Activated CD4-positive, alpha-beta T cell treated with anti-CD3 and anti-CD28 coated beads, Interleukin-2, Interleukin-6, amounts not matched to agents 100 ng/mL and 50 ng/mL, durations not matched to agents 16 hours and 8 hours (primary cell): ENCODE measurements at regions not wholly inside any gene's neighbourhood (a gene's known extent, or its start where the extent isn't known, plus 50 kb on each side); places are given as distances from the start of the nearest gene placed in this dataset.

Experiments used
- DNase-seq: peaks from one replicate; pipeline ENCODE4 v3.0.0-alpha.2; 2020

DNA sequence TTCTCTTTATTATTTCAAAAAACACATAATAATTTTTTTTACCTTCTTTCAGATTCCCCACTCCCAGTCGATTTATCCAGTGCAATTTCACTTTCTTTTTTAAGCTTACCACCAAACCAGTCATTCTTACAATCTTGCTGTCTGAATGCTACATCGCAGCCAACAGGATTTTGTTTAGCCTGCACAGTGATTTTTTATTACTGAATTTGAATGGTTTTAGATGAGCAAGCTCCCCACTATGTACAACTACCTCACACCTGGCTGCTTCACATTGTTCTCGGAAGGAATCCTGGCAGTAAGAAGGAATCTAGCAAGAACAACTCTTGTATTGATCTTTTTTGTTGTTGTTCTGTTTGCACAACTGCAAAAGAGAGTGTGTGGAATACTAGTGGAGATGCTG, 668.1 kb upstream of the WWC1 start:
- DNase-seq, result no peak

DNA sequence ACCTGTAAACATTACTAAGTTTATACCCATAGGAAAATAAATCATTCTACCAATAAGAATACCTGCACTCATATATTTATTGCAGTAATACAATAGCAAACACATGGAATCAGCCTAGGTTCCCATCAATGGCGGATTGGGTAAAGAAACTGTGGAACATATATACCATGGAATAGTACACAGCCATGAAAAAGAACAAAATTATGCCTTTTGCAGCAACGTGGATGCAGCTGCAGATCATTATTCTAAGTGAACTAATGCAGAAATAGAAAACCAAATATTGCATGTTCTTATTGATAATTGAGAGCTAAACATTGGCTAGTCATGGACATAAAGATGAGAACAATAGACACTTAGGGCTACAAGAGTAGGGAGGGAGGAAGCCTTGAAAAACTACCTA, 667.4 kb upstream of the WWC1 start:
- DNase-seq, result no peak

DNA sequence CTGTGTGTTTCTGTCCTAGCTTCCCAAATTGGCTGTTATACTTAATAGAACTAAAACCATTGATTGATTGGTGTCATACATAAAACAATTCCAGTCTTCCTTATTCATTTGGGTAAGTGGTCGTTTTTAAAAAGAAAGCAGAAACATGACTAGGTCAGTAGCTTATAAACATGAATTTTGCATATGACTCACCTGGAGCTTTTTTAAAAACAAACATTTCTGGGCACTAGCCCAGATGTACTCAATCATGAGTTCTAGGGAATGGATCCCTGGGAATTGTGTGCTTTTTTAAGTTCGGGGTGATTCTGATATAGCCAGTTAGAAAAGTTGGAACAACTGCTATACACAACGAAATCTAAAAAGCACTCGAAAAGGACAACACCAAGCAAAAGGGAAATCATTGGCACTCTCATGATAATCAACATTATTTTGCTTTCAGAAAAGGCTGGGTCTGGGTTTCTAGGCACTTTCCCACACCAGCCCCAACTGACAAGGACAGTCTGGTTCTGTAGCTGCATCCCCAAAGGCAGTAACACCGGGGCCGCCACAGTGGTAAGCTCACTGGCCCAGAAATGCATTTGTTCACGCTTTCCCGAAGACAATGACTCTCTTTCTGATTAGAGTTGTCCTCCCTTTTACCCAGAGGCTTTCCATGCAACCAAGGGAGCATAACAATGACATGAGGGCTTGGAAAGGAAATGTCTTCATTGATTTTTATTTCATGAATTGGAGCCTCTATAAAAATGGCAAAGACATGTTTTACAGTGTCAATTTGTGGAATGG, 664.9 kb upstream of the WWC1 start:
- no peak for DNase-seq

DNA sequence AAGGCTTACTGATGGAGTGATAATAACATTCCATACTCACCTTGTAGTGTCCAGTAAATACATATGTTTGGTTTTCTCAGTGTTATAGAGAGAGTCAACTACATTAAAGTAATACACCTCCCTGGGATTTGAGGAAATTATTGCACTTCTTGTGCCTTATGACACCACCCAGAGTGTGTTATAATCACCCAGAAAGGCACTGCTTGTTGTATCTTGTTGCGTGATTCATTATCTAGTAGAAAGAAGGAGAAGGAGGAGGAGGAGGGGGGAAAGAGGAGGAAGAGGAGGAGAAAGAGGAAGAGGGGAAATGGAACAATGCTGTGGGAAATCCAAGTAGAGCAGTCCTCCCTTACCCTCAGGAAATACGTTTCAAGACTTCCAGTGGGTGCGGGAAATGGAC, 661.8 kb upstream of the WWC1 start:
- no peak for DNase-seq

DNA sequence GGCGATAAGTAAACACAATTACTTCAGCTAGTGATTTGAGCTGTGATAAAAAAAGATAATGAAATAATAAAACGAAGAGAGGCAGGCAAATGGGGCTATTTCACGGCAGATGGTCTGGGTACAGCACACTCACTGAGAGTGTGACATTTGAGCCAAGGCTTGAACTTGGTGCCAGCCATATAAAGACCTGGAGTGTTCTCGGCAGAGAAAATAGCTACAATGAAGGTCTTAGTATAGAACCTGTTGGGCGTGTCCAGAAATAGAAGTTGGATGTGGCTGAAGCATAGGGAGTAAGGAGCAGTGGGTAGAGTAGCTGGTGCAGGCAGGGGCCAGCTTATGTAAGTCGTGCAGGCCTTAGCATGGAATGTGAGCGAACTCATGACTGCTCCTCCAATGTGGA, 660.3 kb upstream of the WWC1 start:
- no peak for DNase-seq

DNA sequence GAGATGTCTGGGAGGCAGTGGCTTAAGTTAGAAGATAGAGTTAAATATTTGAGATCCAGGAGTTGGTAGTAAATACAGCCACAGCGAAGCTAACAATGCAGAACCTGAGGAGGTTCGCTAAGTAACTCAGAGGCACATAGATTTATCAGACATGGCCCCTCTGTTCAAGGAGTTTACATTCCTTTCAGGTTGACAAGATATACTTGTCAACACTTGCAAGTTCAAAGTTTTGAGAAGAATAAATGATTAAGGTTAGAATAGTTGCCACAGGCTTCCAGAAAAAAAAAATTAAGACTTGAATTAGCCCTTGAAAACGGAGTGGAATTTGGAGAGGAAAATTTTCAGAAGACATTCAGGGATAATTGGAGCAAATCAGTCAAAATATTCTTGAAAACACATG, 658.3 kb upstream of the WWC1 start:
- DNase-seq, result no peak

DNA sequence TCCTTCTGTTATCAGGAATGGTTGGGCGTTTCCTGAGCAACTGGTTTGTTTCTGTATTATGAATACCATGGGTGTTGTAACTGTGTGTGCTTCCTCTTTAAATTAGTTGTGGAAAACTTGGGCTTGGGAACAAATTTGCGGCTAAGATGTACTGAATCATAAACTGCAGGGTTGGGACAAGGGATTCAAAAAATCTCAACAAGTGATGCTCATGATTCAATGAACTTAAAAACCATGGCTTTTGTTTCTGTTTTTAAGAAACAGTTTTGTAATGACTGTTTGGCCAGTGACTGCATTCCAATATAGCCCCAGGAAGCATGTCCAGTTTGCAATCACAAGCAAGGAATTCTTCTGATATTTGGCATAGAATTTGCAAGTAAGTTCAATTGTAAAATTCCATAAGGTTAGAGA, 657.5 kb upstream of the WWC1 start:
- DNase-seq, result no peak

DNA sequence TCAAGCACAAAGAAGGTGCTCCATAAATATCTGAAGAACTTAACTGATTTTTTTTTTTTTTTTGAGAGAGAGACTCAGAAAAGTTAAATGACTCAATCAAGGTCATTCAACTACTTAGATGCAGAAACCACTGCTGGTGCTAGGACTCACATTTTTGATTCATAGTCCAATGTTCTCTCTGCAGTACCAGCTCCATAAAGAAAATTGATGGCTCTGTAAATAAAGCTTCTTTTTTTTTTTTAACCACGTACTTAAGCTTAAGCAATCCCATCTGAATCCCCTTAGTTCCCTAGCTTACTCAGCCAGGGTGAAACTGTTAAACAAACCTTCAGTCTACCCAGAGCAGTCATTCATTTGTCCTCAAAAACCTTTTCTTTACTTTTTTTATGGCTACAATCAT, 657.0 kb upstream of the WWC1 start:
- DNase-seq, result no peak

DNA sequence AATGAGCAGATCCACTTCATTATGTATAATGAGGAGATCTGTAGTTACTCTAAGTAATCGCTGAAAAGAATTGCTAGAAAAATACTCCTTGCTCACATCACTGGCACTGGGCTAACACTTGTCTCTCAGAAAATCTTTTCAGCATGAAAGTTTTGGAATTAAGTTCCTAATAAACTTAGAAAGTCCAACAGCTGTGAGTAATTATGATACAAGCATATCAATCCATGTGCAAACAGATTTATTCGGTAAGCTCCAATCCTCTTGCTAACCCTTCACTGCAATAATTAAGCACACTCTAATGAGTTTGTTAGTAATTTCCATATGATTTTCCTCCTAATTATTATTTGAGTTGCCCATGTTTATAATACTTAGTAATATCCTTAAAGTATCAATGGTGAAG, 652.6 kb upstream of the WWC1 start:
- DNase-seq, result no peak

DNA sequence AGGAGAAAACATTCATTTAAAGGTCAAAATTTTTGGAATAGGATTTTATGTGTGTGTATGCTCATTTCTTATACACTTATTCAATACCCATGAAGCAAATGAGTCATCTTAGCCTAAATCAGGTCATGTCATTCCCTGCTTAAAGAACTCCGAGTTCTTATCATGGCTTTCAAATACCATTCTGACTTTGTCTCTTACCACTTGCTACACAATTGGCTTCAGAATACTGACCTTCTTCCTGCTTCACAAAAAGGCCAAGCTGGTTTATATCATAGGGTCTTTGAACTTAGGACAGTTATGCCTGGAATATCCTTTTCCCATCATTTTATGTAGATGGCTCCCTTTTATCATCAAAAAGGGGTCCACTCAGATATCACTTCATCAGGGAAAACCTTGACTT, 652.2 kb upstream of the WWC1 start:
- DNase-seq, result no peak

DNA sequence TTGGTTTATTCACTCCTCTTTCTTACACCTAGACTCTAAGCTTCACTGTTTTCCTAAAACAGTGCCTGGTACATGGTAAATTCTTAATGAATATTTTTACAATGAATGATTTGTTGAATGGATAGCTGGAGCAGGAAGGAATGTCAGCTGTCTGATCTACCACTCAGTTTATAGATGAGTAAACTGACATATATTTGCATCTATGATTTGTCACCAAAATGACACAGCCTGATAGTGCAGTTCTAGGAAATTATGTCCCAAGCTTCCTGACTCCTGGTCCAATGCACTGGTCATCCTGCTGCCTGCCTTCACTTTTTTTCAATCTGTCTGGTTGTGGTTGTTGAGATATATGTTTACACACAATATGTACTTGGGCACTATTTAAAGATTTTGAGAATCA, 651.7 kb upstream of the WWC1 start:
- DNase-seq, result no peak

DNA sequence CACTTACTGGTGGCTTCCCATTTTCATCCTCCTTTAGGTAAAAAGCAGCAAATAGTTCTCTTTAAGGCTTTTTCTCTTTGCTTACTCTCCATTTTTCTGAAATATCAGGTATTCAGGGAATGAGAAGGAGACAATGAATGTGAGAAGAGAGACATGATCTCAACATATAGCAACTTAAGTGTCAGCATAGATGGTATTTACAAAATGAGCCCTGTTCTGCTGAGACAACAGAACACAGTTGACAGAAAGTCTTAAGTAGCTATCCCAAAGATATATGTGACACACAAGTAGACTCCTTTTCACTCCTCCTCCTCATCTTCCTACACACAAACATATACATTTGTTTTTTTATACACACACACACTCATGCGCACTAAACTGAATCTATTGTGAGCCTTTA, 649.3 kb upstream of the WWC1 start:
- no peak for DNase-seq

DNA sequence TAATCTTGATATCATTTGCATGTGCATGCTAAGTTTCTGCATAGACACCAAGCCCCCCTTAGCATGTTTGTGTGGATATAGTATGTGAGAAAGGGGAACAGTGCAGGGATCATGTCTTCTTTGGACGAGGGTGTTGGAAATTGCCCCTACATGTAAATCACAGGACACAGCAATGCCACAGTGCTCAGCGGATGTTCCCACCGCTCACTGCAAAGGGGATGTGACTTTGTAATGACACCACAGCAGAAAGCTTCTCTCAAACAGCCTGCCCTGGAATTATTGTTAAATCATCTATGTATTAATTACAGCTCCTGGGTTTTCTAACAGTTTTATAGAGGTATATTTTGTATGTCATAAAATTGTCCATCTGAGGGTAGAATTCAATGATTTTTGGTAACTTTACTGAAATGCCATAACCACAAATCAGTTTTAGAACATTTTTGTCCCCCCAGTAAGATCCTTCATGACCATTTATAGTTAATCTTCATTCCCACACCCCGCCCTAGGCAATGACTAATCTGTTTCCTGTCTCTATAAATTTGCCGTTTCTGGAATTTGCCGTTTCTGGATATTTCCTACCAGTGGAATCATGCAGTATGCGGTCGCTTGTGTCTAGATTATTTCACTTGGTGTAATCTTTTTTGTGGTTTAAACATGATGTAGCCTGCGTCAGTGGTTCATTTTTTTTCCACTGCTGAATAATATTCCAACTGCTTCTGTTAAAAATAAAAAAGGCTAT, 648.5 kb upstream of the WWC1 start:
- DNase-seq, result no peak

DNA sequence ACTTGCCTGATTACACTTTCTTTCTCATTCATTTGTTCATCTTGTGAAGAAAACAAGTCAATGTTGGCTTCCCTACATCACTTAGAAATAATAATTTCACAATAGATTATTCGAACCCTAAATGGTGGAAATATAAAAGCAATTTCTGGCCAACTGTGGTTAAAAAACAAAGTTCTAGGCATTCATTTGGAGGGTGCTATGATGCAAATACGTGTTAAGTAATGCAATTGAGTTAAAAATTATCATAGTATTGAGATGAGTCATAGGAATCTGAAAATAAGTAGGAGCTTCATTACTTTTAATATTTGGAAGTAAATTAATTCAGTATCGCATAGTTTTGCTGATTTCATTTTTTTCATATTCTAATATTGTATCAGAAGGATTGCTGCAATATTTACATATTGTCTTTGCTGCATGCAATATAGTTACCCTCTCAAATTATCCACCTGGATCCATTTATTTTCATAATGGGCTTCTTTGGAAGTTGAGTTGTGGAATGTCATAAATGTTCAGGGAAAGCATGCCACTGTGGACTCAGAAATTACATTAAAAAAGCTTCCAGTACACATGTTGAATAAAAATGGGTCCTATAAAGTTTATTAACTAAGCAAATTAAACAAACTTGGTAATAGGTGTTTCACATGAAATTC, 647.7 kb upstream of the WWC1 start:
- no peak for DNase-seq

DNA sequence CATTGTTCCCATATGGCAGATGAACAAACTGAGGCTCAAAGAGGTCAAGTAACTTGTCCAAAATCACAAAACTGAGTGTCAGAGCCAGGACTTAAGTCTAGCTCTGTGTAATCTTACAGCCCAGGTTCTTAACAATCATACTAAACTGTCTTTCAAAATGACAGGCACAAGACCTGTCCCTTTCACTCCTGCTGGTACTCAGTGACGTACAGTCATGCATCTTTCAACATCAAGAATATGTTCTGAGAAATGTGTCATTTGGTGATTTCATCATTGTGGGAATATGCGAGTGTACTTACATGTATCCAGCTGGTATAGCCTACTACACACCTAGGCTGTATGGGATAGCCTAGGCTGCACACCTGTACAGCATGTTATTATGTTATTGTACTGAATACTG, 646.8 kb upstream of the WWC1 start:
- DNase-seq, result no peak

DNA sequence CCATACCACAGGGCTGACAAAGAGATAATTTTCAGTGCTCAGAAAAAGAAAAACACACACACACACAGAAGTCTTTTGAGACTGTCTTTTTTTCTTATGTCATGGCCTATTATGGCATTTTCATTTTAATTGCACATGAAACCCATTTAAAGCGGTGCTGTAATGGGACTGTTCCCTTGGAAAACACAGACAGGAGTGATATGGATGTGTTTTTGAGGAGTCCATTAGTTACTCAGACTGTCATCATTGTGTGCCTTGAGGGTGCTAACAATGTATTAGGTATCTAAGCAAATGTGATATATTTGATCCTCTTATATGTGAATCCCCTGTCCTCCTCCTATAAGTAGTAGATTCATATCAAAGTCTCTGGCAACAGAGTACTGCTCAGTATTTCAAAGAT, 642.0 kb upstream of the WWC1 start:
- DNase-seq, result no peak

DNA sequence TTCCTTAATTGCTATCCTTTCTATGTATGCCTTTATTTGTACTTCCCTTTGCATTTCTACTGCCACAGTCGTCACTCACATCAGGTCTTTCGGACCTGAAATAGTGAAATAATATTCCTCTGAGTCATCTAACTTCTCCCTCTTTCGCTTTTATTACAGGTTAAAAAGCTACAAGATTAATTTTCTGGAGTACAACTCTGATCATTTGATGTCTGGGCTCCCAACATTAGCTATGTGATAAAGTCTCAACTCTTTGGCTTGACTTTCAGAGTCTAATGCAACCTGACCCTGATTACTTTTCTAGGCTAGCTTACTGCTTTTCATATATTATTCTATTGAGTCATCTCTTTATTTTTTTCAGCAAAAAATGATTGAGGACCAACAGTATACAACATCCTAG, 638.8 kb upstream of the WWC1 start:
- no peak for DNase-seq

DNA sequence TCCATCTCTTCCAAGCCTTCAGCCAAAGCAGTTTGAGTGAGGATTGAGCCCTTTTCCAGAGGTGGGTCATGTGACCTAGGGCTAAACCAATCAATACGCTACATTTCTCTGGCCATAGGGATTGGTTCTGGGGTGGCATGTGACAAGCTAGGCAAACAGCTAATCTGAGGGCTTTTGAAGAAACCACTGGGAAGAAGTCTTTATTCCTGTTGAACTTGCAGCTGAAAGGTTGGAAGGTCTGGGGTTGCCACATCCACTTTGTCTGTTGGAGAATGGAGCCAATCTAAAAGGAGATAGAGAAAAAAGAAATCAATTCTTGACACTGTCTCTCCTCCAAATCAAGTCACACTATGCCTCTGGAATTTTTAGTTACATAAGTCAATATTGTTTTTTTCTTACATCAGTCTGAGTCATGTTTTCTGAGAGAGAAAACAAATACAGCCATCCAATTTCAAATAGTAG, 637.8 kb upstream of the WWC1 start:
- no peak for DNase-seq

DNA sequence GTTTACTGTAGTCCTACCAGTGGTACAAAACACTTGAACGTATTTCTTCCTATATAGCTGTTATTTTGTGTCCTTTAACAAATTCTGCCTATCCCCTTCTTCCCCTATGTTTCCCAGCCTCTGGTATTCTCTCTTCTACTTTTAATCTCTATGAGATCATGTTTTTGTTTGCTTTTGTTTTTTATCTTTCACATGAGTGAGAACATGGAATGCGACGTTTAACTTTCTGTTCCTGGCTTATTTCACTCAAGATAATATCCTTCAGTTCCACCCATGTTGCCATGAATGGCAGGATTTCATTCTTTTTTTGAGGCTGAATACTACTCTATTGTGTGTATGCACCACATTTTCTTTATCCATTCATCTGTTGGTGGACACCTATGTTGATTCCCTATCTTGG, 634.4 kb upstream of the WWC1 start:
- DNase-seq, result no peak

DNA sequence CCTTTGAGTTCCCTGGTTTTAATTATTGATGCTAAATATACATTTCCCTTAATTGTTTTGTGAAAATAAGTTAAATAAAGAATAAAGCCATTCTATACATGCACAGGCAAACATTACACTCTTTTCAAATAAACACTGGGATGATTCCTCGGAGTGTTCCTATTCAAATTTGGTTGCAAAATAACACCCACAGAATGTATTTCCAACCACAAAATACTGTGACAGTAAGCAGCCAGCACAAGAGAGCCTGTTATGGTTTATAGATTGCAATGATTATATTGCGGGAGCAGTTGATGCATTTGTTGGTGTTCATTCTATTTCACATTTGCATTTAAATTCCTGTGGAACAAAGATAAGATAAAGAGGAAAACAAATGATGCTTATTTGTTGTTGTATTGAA, 632.6 kb upstream of the WWC1 start:
- no peak for DNase-seq

DNA sequence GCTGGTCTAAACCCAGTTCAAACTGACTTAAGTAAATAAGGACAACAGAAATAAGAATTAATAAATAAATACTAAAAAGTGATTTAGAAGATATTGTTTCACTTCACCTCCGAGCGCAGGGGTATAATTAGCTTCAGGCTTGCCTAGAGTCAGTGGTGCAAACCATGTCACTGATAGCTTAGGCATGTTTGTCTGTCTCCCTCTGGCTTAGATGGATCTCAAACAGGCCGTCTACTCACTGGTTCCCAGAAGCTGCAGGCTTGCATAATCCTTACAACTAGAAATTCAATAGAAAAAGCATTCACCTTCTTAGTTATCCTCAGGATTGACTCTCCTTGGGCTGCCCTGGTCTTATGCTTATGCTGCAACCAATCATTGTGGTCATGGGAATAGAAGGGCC, 629.8 kb upstream of the WWC1 start:
- DNase-seq, result no peak

DNA sequence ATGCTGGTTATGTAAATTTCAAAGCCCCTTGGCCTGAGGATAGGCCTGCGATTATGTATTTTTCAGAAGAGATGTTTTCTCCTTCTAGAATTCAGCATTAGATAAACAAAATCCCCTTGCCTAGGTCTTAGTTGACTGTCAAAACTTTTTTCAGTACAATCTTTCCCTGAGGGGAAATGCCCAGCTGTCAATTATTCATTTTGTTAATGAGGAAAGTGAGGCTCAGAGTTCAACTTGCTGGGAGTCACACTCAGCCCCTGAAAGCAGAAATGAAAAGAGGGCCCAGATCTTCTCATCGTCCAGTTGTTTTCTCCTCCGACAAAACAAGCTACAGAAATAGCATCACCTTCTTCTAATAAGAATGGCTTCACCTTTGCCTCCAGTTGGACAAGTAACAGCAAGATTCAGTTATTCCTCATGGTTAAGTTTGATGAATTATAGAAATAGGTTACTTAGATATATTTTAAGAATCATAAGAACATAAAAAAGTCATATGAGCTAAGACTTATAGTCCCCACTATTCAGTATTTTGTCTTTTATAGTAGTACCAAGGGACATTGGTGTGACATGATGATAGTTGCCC, 627.1 kb upstream of the WWC1 start:
- DNase-seq, result no peak

DNA sequence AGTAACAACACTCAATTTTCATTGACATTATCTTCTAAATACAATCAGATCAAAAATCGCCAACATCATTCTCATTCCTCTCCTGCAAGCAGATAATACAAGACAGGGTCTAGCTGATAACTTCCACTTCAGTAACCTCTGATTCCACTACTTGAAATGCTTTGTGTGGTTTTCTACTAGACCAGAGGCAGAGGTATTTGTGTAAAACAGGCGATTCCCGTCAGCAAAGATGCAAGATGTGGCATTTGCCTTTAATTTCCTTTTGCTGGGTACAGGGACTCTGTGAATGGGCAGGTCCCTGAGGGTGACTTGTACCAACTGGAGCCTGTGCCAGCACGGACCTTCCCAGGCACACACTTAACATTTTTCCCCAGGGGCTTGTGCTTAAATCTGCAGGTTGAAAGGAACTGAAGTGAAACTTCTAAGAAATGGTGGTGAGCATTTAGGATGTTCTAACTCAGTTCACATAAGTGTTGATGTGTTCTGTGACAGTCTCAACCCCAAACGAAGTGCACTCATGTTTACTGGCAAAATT, 625.5 kb upstream of the WWC1 start:
- no peak for DNase-seq

DNA sequence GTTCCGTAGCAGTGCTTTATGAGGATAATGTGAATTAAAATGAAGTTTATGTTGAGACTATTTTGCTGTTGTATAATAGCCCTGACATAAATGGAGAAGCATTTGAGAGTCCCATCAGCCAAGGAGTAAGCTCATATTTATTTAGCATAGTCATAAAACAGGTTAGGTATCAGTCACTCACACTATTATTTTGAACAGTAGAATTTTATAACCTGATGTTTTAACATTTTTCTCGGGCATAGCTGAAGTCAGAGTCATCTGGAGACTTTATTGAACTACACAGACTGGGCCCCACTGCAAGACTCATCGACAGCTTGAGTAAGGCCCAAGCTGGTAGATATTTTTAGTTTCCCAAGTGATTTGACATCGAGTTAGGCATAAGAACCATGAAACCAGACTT, 620.3 kb upstream of the WWC1 start:
- DNase-seq, result no peak
